PC-9 (cell line): ENCODE measurements at regions not wholly inside any gene's neighbourhood (a gene's known extent, or its start where the extent isn't known, plus 50 kb on each side); places are given as distances from the start of the nearest gene placed in this dataset.

Source experiments
- BruUV-seq: library from RNA; stranded (reverse); fragments of 400-500 nt; replicated peaks from 2 replicates; lab custom pipeline; 2021; lab: Mats Ljungman, UMichigan
- CTCF ChIA-PET: fragments of 300-600 bp; sonication (Branson Sonifier 250); formaldehyde crosslinking; loops from one replicate; lab custom pipeline; 2022; ENCODE audit warnings: antibody characterized with exemption; lab: Charles Lee
- POLR2A ChIA-PET: fragments of 300-600 bp; sonication (Branson Sonifier 250); formaldehyde crosslinking; loops from one replicate; lab custom pipeline; 2022; ENCODE audit warnings: antibody characterized with exemption; ENCODE audit not compliant: unreplicated experiment; lab: Charles Lee
- DNase-seq, 2 experiments: peaks; one replicate each; pipeline versions ENCODE4 v3.0.0 to v3.0.0-alpha.2; 2015 to 2022; ENCODE audit warnings: mixed read lengths in 1 of 2
- H2AFZ ChIP-seq: fragments of 200-600 bp; sonication (generic); 2 replicates; pipeline ENCODE4 v1.8.1; 2017; ENCODE audit warnings: antibody characterized with exemption
- H3F3A ChIP-seq: fragments of 200-600 bp; sonication (generic); 2 replicates; pipeline ENCODE4 v1.8.1; 2017; ENCODE audit warnings: antibody characterized with exemption, mild to moderate bottlenecking, low read depth; ENCODE audit not compliant: insufficient read depth
- H3K27ac ChIP-seq: fragments of 200-600 bp; sonication (generic); 2 replicates; pipeline ENCODE4 v1.6.1; 2016; ENCODE audit warnings: mixed run types
- H3K27me3 ChIP-seq: fragments of 200-600 bp; sonication (generic); 2 replicates; pipeline ENCODE4 v1.6.1; 2016; ENCODE audit warnings: low read depth, mixed run types; ENCODE audit not compliant: insufficient read depth
- H3K36me3 ChIP-seq: fragments of 200-600 bp; sonication (generic); 2 replicates; pipeline ENCODE4 v1.6.1; 2016; ENCODE audit warnings: low read depth, mixed run types
- H3K4me1 ChIP-seq: fragments of 200-600 bp; sonication (generic); replicated peaks from 2 replicates; pipeline ENCODE4 v1.6.1; 2016; ENCODE audit warnings: mixed run types; ENCODE audit not compliant: insufficient read depth
- H3K4me2 ChIP-seq: fragments of 200-600 bp; sonication (generic); 2 replicates; pipeline ENCODE4 v1.6.1; 2017; ENCODE audit warnings: mixed run types
- H3K4me3 ChIP-seq: fragments of 200-600 bp; sonication (generic); 2 replicates; pipeline ENCODE4 v1.6.1; 2016; ENCODE audit warnings: mixed run types
- H3K79me2 ChIP-seq: fragments of 200-600 bp; sonication (generic); 2 replicates; pipeline ENCODE4 v1.6.1; 2017; ENCODE audit warnings: low read depth, mixed run types
- H3K9me2 ChIP-seq: fragments of 200-600 bp; sonication (generic); 2 replicates; pipeline ENCODE4 v1.8.1; 2017; ENCODE audit warnings: mild to moderate bottlenecking; ENCODE audit not compliant: insufficient read depth
- H3K9me3 ChIP-seq: fragments of 200-600 bp; sonication (generic); 2 replicates; pipeline ENCODE4 v1.8.1; 2016; ENCODE audit warnings: low read depth; ENCODE audit not compliant: insufficient read depth
- H4K20me1 ChIP-seq: fragments of 200-600 bp; sonication (generic); 2 replicates; pipeline ENCODE4 v1.8.1; 2017; ENCODE audit not compliant: insufficient read depth
- CTCF ChIP-seq: fragments of 200-600 bp; sonication (generic); conservative IDR thresholded peaks from 2 replicates; pipeline ENCODE4 v1.6.1; 2017; ENCODE audit warnings: mixed run types, antibody characterized with exemption, mild to moderate bottlenecking, moderate library complexity
- EZH2 ChIP-seq: fragments of 200-600 bp; sonication (generic); IDR thresholded peaks from 2 replicates; pipeline ENCODE4 v1.8.0; 2017; ENCODE audit warnings: antibody characterized with exemption, low read depth
- intact Hi-C: fragments of 100-400 bp; cut with micrococcal nuclease; formaldehyde crosslinking; loops from one replicate; pipeline ENCODE4 v1.10.0; 2022; ENCODE audit not compliant: unreplicated experiment

DNA sequence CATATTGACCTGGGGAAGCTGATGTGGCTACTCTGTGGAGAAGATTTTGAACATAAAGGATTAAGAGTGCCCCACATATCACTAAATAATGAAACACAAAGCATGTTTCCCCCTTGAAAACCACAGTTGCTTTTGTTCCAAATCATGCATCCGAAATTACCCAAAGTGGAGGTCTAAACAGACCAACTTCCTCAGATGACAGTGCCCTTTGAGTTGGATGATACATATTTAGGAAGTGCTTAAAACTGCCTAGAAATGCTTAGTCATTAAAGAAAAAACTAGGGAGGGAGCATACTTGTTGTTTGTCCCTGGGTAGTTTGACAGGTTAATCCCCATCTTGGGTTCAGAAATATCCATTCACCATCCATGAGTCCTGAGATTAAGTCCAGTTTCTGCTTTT, 1070.3 kb downstream of the SUCLG1 start:
- POLR2A ChIA-PET: no interaction called here
- Histone ChIP-seq H3K27me3 (no peaks in the 10 kb centered on the region), H3K4me1 (no peaks in the 10 kb centered on the region), H3K9me3 (no peaks in the 10 kb centered on the region), H3K27ac (no peak overlapping the region), H3F3A (no peaks in the 10 kb centered on the region), H3K4me3 (no peak overlapping the region), H2AFZ (no peak overlapping the region), H3K36me3 (no peaks in the 10 kb centered on the region), H3K79me2 (no peaks in the 10 kb centered on the region), H3K9me2 (no peaks in the 10 kb centered on the region), H4K20me1 (no peaks in the 10 kb centered on the region), H3K4me2 (no peak overlapping the region)
- intact Hi-C loops: no loop called here
- TF ChIP-seq EZH2: no peak
- no peak for TF ChIP-seq CTCF
- BruUV-seq: no TSS peak
- no peak for DNase-seq
- CTCF ChIA-PET: no interaction called here

DNA sequence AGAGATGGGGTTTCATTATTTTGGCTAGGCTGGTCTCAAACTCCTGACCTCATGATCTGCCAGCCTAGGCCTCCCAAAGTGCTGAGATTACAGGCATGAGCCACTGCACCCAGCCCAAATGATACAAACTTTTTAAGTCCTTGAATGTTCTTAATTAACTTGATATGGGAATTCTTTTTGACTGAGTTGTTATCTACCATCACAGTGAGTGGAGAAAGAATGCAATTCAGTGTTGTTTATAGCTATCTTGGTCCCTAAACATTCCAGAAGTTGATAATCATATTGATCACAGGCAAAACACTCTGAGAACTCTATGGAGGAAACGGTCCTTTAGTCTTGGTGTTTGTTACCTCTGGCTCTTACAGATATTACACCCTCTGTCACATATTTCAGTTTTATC, 1072.5 kb downstream of the SUCLG1 start:
- POLR2A ChIA-PET: no interaction called here
- Histone ChIP-seq H4K20me1 (no peaks in the 10 kb centered on the region), H3K4me1 (no peaks in the 10 kb centered on the region), H3K4me3 (no peak overlapping the region), H2AFZ (no peak overlapping the region), H3K79me2 (no peaks in the 10 kb centered on the region), H3K9me3 (no peaks in the 10 kb centered on the region), H3K9me2 (no peaks in the 10 kb centered on the region), H3K27me3 (no peaks in the 10 kb centered on the region), H3K4me2 (no peak overlapping the region), H3F3A (no peaks in the 10 kb centered on the region), H3K36me3 (no peaks in the 10 kb centered on the region), H3K27ac (no peak overlapping the region)
- no TSS peak for BruUV-seq
- CTCF ChIA-PET: no interaction called here
- intact Hi-C loops: no loop called here
- DNase-seq: no peak
- TF ChIP-seq CTCF (no peak), EZH2 (no peak)

DNA sequence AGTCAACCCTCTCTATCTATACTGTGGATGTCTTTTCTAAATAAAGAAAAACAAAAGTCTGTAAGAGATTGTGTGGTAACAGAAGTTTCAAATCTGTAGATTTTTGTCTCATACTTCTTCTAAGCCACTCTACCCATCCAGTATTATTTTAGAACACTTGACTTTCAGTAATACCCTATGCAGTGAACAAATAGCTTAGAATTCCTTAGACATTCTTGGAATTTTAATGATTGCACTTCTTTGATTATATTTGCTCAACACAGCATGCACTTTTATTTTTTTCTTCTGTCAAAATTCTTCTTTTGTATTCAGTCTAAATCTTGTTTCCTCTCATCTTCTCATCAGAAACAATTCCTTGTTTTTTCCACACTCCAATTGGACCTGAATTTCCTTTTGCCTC, 1080.2 kb downstream of the SUCLG1 start:
- H4K20me1 ChIP-seq: no peaks in the 10 kb centered on the region
- ChIA-PET POLR2A (no interaction called here), CTCF (no interaction called here)
- TF ChIP-seq CTCF (no peak), EZH2 (no peak)
- H3K27ac ChIP-seq: no peak overlapping the region
- H3K4me1 ChIP-seq: no peaks in the 10 kb centered on the region
- no peak overlapping the region for H2AFZ ChIP-seq
- no peaks in the 10 kb centered on the region for H3K36me3 ChIP-seq
- H3K9me2 ChIP-seq: no peaks in the 10 kb centered on the region
- H3K4me3 ChIP-seq: no peak overlapping the region
- no peak overlapping the region for H3K4me2 ChIP-seq
- H3K27me3 ChIP-seq: no peaks in the 10 kb centered on the region
- intact Hi-C loops: no loop called here
- H3F3A ChIP-seq: no peaks in the 10 kb centered on the region
- no TSS peak for BruUV-seq
- no peaks in the 10 kb centered on the region for H3K79me2 ChIP-seq
- no peaks in the 10 kb centered on the region for H3K9me3 ChIP-seq
- DNase-seq: no peak
